Esophagus squamous epithelium (tissue), 5 donors: ENCODE measurements at regions not wholly inside any gene's neighbourhood (a gene's known extent, or its start where the extent isn't known, plus 50 kb on each side); places are given as distances from the start of the nearest gene placed in this dataset.

ENCODE experiments used
- DNase-seq: peaks from one replicate; lab custom pipeline; 2025; lab: John Stamatoyannopoulos, UW
- H3K27ac ChIP-seq, 4 donors: fragments of 200-600 bp; sonication (generic); one replicate each; pipeline ENCODE4 v1.5.1; 2016 to 2019; ENCODE audit warnings: mild to moderate bottlenecking in 1 of 4
- H3K27me3 ChIP-seq, 4 donors: fragments of 200-600 bp; sonication (generic); 1 replicate in 3 of 4; 2 replicates in 1 of 4; pipeline versions ENCODE4 v1.5.1 to v1.6.0; 2017 to 2021; ENCODE audit warnings: antibody characterized with exemption in 1 of 4
- H3K36me3 ChIP-seq, 3 donors: fragments of 200-600 bp; sonication (generic); one replicate each; pipeline ENCODE4 v1.5.1; 2016 to 2019
- H3K4me1 ChIP-seq, 3 donors: fragments of 200-600 bp; sonication (generic); one replicate each; pipeline ENCODE4 v1.5.1; 2017 to 2019
- H3K4me3 ChIP-seq, 4 donors: fragments of 200-600 bp; sonication (generic); 1 replicate in 3 of 4; 2 replicates in 1 of 4; pipeline ENCODE4 v1.5.1; 2016 to 2019; ENCODE audit warnings: mild to moderate bottlenecking in 2 of 4, moderate library complexity in 1 of 4
- H3K9me3 ChIP-seq, 3 donors: fragments of 200-600 bp; sonication (generic); one replicate each; pipeline ENCODE4 v1.5.1; 2016 to 2019
- POLR2A ChIP-seq, 4 donors: fragments of 450-650 bp; IDR thresholded peaks; one replicate each; pipeline ENCODE4 v1.6.1; 2017; ENCODE audit warnings: antibody characterized with exemption in 4 of 4, mild to moderate bottlenecking in 4 of 4, moderate library complexity in 3 of 4
- WGBS, 2 donors: methylation state at CpG; one replicate each; pipeline ENCODE4 v1.1.5; 2018; 5-methylcytosine and 5-hydroxymethylcytosine counted together
- intact Hi-C: fragments of 100-400 bp; cut with DNase I; formaldehyde crosslinking; loops from one replicate; pipeline ENCODE4 v1.15.0; 2022
- TF ChIP-seq, protein P1 (sequence below), 6 experiments: fragments of 450-650 bp in 4 of 6; fragments of 200-600 bp in 2 of 6; sonication (generic) in 2 of 6; IDR thresholded peaks; one replicate each; pipeline ENCODE4 v1.5.1; 2016 to 2019; ENCODE audit warnings: antibody characterized with exemption in 6 of 6, mild to moderate bottlenecking in 4 of 6, moderate library complexity in 4 of 6
- donor health status: DM: yes; HTN: yes; CAD: no.

DNA sequence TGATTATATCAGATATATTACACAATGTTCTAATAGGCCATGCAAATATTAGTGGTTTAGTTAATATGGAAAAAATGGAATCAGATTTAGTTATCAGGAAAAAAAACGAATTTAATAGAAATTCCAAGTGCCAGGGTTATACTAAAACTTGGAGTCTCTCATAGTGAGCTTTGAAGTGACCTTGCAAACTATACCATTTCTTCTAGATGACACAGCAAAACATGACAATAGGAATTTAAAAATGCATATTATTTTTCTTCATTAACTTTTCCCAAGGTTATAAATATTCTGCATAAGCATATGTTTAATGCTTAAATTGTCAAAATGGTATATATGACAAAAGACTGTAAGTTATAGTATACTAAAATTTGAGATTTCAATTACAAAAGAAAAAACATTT, 250.1 kb upstream of the DCN start:
- H3K4me3 ChIP-seq: no peak overlapping the region
- intact Hi-C loops: no loop called here
- TF ChIP-seq POLR2A (IDR thresholded peaks at IDR 0.05): no peak
- TF ChIP-seq, protein P1, sequence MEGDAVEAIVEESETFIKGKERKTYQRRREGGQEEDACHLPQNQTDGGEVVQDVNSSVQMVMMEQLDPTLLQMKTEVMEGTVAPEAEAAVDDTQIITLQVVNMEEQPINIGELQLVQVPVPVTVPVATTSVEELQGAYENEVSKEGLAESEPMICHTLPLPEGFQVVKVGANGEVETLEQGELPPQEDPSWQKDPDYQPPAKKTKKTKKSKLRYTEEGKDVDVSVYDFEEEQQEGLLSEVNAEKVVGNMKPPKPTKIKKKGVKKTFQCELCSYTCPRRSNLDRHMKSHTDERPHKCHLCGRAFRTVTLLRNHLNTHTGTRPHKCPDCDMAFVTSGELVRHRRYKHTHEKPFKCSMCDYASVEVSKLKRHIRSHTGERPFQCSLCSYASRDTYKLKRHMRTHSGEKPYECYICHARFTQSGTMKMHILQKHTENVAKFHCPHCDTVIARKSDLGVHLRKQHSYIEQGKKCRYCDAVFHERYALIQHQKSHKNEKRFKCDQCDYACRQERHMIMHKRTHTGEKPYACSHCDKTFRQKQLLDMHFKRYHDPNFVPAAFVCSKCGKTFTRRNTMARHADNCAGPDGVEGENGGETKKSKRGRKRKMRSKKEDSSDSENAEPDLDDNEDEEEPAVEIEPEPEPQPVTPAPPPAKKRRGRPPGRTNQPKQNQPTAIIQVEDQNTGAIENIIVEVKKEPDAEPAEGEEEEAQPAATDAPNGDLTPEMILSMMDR (IDR thresholded peaks at IDR 0.05): no peak

DNA sequence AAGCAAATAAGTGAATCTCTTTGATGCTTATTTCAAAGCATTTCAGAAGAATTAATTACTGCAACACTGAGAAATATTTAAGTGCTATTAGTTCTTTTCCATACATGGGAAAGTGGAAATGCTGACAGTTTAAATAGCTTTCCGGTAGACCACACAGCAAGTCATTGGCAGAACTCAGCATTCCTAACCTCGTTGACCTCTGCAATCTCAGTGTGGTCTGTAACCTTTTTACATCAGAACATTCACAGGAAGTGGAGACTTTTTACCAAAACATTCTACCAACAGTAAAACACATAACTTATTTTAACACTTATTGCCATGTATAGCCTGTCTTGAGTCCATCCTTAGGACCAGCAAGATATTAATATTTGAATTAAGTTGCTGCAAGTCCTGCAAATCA, 249.5 kb upstream of the DCN start:
- TF ChIP-seq, protein P1 (IDR thresholded peaks at IDR 0.05): no peak
- no peak for TF ChIP-seq POLR2A (IDR thresholded peaks at IDR 0.05)
- intact Hi-C loops: no loop called here
- H3K4me1 ChIP-seq: no peaks in the 10 kb centered on the region
- WGBS, 2 donors: 36 to 59% methylated on average over 2 of the region's 2 CpGs
- no peaks in the 10 kb centered on the region for H3K9me3 ChIP-seq
- no peak for DNase-seq
- no peaks in the 10 kb centered on the region for H3K27me3 ChIP-seq
- no peak overlapping the region for H3K27ac ChIP-seq
- H3K36me3 ChIP-seq: no peaks in the 10 kb centered on the region
- no peak overlapping the region for H3K4me3 ChIP-seq

More for the DNA sequence above, 250.1 kb upstream of the DCN start:
- no peaks in the 10 kb centered on the region for H3K9me3 ChIP-seq
- WGBS, 2 donors: 44 to 61% methylated on average over 1 of the region's 1 CpG
- DNase-seq: no peak
- no peaks in the 10 kb centered on the region for H3K4me1 ChIP-seq
- H3K36me3 ChIP-seq: no peaks in the 10 kb centered on the region
- no peaks in the 10 kb centered on the region for H3K27me3 ChIP-seq
- H3K27ac ChIP-seq: no peak overlapping the region

GRCh38 chr12:91424506-91424905, 241.9 kb upstream of the DCN start:
- TF ChIP-seq, protein P1 (IDR thresholded peaks at IDR 0.05): no peak
- no peak for TF ChIP-seq POLR2A (IDR thresholded peaks at IDR 0.05)
- no peaks in the 10 kb centered on the region for H3K36me3 ChIP-seq
- H3K4me1 ChIP-seq: peaks cover 0 to 14% (median 0%) of the 10 kb centered on the region in 3 donors
- H3K4me3 ChIP-seq: no peak overlapping the region
- H3K27me3 ChIP-seq: no peaks in the 10 kb centered on the region
- intact Hi-C loops: no loop called here
- H3K27ac ChIP-seq: no peak overlapping the region
- WGBS, 2 donors: 81 to 88% methylated on average over 2 of the region's 2 CpGs
- no peaks in the 10 kb centered on the region for H3K9me3 ChIP-seq
- no peak for DNase-seq

GRCh38 chr12:91423693-91424050, 241.1 kb upstream of the DCN start:
- TF ChIP-seq, protein P1 (IDR thresholded peaks at IDR 0.05): no peak
- TF ChIP-seq POLR2A (IDR thresholded peaks at IDR 0.05): no peak
- no peak for DNase-seq
- Histone ChIP-seq H3K4me1 (peaks cover 0 to 14% (median 0%) of the 10 kb centered on the region in 3 donors), H3K36me3 (no peaks in the 10 kb centered on the region), H3K27me3 (no peaks in the 10 kb centered on the region), H3K9me3 (no peaks in the 10 kb centered on the region), H3K27ac (no peak overlapping the region), H3K4me3 (no peak overlapping the region)
- 24 to 58% methylated on average over 2 of the region's 2 CpGs for WGBS, 2 donors
- intact Hi-C loops: no loop called here

DNA sequence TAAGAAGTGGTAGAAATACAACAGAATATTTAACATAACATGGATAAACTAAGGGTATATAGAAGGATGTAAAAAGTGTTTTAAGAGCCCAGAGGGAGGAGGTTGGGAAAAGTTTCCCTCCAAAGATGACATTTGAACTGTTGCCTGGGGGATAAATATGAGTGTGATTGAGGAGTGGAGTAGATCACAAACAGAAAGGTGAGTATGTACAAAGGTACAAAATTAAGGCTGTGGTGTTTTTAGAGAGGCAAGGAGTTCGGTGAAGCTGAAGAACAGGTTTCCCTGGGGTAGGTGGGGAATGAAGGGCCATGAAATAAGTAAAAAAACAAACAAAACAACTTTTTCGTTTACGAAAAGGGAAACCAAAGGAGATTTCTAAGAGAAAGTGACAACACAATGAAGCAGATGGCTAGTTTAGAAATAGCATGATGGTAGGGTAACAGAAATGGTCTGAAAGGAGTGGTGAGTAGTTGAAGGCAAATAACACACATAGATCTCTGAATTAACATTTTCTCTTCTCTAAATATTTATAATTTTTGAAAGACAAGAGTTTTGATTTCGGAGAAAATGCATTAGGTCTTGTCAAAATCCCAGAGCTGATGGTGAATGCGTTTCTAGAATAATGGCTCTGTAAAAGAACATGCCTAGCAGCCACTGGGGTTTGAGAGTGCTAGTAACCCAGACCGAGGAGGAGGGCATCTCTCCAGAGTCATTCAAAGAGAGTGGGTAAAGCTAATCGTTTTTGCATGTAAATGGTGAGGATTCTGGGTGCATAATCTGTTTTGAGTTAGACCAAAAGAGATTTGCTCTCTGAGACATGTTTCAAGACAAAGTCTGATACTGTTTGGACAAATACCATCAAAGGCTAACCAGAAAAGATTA, 240.4 kb upstream of the DCN start:
- H3K4me1 ChIP-seq: peaks cover 0 to 14% (median 0%) of the 10 kb centered on the region in 3 donors
- 38 to 52% methylated on average over 7 of the region's 7 CpGs for WGBS, 2 donors

More for the DNA sequence above, 240.4 kb upstream of the DCN start:
- no peaks in the 10 kb centered on the region for H3K9me3 ChIP-seq
- intact Hi-C loops: no loop called here
- no peaks in the 10 kb centered on the region for H3K36me3 ChIP-seq
- no peaks in the 10 kb centered on the region for H3K27me3 ChIP-seq
- H3K27ac ChIP-seq: no peak overlapping the region
- no peak for DNase-seq
- no peak overlapping the region for H3K4me3 ChIP-seq
- no peak for TF ChIP-seq POLR2A (IDR thresholded peaks at IDR 0.05)
- TF ChIP-seq, protein P1 (IDR thresholded peaks at IDR 0.05): no peak
